ENCODE measurements at regions not wholly inside any gene's neighbourhood (a gene's known extent, or its start where the extent isn't known, plus 50 kb on each side); places are given as distances from the start of the nearest gene placed in this dataset.

DNA sequence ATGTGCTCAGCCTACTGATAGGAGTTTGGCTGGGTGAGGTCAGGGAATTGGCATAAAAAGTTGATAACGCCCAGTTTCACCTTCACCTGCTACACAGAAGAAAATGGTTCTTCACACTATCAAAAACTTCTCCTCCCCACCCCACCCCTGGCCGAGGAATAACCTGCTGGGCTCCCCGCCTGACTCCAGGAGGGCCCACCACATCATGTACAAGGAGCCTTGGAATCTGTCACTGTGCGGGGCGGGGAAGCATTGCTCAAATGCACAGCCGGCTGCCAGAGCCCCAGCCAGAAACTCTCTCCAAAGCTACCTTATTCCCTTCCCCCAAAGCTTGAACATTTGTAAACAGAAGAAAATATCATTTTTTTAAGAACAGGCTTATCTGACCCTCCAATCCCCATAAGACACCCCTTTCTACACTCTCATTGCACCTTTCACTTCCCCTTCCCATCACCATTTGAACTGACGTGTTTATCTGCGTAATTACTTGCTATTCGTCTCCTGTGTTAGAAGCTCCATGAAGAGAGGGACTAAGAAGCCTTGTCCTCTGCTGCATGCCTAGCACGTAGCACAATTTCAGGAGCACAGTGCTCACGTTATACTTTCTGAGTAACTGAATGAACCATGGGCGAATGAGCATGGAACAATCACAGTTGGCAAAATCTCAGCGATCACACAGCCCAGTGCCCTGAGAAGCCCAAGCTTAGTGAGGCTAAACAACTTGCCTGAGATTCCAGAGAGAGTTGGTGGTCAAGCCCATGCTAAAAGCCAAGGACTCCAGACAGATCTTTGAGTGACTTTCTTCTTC, 82.9 kb downstream of the HES1 start:
- DNase-seq = no peak

DNA sequence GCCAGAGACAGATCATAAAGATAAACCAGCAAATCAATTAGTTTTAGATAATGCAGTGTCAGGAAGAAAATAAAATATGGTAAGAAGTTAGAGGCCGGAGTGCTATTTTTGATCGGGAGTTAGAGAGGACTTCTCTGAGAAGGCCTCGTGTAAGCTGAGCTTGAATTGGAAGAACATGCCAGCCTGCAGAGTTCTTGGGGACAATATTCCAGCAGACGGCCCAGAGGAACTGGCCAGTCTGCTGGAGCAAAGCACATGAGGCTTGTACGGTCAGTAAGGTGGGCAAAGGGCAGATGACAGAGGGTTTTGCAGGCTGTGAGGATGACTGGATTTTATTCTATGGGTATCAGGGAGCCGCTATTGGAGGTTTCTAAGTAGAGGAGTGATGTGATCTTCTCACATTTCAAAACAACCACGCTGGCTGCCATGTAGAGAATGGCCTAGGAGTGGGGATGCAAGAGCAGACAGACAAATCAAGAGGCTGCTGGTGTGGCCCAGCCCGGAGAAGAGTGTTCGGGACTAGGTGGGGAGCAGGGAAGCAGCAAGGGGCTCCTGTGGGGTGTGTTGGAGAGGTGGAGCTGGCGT, 84.0 kb downstream of the HES1 start:
- DNase-seq = no peak

DNA sequence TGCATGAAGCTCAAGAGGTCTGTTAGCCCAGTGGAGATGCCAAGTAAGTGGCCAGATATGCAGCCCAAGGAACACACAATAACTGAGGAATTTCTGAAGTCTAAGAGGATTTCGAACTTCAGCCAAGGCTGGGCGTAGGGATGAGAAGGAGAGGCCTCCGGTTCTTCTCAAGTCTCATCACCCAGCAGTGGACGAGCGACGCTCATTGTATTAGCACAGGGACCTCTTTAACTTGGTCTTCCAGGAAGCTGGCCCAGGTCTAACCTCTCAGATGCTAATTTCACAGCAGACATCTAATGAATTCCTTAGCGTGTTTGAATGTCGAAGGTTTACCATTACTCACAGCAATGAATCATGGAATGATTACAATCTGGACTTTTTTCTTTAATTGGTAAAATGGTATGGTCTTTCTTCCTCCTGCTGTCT, 85.0 kb downstream of the HES1 start:
- peak; percentile 63 for DNase-seq

DNA sequence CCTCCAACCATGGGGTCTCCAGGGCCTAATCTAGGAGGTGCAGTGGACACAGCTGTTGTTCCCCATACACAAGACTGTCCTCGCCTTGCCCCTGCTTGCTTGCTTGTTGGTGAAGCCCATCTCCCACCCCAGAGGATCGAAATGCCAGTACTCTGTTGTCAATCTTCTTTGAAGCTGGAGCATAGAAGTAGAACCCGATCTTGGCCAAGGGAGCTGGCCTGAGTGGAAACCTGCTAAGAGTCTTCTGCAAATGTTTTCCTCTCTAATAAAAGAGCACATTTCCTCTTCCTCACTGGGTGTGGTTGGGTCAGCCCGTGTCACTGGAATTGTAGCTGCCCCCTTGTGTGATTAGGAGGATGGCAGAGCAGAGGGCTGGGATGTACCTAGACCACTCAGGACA, 85.4 kb downstream of the HES1 start:
- DNase-seq = no peak

DNA sequence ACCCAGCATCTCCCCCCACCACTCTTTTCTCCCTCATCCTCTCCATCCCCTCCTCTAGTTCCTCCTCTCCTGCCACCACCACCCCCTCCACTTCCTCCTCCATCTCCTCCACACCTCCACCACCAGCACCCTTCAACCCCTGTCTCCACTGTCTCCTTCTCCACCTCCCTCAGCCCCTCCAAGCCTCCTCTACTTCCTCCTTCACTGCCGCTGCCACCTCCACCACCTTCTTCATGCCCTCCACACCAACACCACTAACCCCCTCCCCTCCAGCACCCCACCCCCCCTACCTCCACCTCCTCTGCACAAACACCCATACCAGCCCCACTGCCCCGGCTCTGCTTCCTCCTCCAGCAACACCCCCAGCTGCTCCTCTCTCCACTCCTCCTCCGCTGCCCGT, 88.0 kb downstream of the HES1 start:
- DNase-seq = no peak

DNA sequence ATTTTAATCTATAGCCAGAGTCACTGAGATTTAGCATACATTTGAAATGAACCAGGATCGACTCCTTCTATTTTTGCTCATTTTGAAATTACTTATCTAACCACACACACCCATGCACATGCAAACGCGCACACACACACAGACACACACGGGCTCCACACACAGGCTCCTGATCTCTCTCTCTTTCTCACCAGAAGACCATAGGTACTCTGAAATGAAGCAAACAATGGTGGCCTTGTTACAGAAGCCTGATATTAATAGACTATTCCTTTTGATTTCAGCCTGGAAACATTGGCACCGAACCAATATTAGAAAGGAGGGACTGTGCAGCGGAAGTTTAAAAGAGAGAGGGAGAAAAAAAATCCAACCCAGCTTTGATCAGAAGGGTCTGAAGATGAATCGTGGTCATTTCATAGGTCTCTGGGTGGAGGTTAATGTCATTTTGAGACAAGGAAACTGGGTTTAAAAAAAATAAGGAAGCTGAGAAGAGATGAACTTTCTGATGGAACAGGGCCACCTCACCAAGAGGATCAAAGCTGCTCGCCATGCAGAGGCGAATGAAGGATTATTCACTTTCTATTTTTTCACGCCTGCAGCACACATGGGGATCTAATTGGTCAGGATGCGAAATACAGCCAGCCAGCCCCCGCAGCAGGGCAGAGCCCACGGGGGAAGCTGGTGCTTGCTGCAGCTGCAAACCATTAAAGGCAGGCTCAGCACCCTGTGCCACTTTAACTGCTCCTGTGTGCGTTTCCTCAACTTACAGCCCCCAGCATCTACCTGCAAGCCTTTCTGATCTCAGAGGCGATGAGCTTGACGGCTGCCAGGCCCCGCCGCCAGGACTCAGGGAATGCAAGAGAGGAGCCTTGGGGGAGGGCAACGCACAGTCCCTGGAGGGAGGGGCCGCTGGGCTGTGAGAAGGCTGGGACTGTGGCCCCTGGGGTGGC, 88.8 kb downstream of the HES1 start:
- DNase-seq = no peak

DNA sequence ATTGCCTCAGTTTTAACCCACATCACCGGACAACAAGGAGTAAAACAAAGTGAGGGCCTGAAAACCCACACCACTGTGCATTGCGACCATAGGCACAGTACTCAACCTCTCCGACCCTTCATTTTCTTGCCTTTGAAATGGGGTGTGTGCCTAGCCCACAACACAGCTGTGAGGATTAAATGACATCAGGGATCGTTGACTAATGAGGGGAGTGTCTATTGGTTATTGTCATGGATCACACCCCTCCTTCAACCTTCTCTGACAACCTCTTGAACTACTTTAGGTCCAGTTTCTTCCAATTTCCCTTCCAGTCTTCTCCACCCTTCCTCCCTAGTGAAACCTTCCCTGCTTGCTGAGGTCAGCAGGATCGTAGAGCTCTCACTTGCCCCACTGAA, 89.5 kb downstream of the HES1 start:
- DNase-seq = no peak

DNA sequence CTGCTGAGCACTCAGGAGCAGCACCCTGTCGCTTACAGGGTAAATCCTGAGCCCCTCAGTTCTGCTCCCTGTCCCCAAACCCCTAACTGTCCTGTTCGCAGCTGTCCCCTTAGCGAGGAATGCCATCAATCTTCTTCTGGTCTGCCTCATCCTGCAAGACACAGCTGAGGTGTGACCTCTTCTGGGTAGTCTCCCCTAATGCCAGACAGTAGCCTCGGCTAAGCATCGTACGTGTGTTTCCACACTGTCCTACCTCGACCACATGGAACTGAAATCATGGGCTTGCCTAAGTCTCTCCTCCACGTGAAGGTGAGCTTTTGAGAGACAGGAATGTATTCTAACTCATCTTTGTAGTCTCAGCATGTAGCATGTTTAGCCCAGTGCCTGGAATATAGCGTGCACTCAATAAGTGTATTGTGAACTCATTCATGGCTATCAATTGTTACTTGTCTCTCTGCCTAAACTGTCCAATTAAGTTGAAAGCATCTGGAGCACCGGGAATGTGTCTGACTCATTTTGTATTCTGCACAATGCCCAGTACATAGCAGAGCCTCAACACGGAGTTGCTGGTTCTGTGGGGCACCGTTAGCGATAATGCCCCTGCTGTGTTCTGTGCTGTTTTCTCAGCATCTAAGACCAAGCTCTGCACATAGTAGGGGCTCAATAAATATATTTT, 90.2 kb downstream of the HES1 start:
- peak; percentile 44 for DNase-seq

DNA sequence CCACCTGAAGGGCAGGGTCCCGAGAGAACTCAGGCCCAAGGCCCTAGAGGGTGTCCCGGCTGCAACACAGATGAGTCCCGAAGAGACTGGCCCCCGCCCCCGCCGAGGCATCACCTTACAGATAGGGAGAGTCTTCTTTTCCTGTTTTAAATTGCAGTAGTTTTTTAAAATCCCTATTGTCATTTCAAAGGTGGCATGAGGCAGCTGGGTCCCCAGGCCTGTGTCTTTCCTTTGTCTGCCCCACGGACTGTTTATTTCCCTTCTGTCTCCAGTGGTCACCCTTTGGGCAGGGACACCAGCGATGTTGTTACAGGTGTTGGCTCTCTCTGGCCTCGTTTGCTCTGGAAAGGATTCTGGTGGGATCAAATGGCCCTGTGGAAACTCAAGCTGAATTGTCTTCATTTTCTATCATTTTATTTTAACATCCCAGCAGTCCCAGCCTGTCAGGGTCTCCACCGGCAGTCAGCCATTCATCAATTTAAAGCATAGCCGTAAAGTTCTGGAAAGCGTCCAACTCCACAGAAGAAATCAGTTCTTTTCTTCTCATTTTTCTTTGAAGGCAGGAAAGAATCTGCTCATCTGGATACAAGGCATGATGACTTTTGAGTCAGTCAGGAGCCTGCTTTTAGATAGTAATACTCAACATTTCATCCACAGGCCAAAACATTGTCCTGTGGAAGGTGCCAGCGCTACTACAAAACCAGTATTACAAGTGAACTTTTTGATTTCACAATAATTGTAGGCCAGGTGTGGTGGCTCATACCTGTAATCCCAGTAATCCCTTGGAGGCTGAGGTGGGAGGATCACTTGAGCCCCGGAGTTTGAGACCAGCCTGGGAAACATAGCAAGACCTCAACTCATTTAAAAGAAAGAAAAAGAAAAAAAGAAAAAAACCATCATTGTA, 96.2 kb downstream of the HES1 start:
- DNase-seq = no peak

DNA sequence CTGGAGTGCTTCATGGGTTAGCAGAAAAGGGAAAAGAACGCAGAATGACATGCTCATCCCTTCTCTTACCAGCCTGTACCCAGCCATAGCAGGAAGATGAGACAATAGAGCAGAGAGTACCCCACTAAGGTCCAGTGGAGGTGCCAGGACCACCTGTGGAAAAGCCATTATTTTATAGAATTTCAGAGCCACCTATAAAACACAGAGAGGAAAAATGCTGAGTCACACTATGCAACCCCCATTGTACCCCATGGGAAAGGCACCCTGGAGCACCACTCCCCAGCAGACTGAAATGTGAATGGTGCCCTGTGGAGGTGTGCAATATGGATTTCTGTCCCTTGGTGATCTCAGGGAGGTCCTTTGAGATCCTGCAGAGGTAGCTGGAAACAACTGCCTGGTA, 97.2 kb downstream of the HES1 start:
- no peak for DNase-seq

DNA sequence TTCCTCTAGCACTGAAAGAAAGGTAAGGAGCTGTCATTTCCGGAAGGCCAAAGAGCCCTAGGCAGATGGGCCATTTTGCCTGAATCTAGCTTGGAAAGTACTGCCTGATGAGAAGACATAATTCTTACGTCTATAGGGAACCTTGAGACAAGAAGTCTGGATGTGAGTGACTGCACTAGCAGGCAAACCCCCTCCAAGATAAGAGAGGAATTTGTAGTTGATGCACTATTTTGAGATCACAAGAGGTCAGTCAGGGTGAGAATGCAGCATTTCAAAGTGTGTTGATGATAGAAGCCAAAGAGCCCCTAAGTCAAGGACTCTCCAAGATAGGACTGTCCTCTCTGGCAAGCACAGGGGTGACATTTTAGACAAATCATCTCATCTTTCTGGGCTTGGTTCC, 99.2 kb downstream of the HES1 start:
- DNase-seq = no peak

DNA sequence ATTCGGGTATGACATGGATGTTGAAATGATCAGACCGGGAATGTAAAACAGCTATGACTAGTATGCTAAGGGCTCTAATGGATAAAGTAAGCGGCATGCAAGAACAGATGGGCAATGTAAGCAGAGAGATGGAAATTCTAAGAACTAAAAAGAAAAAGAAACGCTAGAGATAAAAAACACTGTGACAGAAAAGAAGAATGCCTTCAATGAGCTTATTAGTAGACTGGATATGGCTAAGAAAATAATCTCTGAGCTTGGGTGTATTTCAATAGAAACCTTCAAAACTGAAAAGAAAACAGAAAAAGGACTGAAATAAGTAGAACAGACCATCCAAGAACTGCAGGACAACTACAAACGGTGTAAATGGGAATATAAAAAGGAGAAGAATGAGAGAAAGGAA, 101.2 kb downstream of the HES1 start:
- DNase-seq = peak; percentile 35

DNA sequence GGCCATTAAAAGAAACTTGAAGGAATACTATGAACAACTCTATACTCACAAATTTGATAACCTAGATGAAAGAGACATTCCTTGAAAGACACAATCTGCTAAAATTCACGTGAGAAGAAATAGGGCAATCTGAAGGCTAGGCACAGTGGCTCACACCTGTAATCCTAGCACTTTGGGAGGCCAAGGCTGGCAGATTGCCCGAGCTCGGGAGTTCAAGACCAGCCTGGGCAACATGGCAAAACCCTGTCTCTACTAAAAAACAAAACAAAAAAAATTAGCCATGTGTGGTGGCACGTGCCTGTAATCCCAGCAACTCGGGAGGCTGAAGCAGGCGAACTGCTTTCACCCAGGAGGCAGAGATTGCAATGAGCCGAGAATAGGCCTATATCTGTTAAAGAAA, 104.8 kb downstream of the HES1 start:
- DNase-seq = no peak

DNA sequence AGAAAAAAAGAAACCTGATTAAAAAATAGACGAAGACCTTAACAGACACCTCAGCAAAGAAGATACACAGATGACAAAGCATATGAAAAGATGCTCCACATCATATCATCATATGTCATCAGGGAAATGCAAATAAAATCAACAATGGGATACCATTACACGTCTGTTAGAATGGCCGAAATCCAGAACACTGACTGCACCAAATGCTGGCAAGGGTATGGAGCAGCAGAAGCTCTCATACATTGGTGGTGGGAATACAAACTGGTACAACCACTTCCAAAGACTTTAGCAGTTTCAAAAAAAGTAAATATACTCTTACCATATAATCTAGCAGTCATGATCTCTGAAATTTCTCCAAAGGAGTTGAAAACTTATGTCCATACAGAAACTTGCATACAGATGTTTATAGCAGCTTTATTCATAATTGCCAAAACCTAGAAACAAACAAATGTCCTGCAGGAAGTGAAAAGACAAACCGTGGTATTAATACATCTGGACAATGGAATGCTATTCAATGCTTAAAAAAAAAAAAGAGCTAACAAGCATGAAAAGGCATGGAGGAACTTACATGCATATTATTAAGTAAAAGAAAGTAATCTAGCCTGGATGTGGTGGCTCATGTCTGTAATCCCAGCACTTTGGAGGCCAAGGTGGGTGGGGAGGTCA, 107.4 kb downstream of the HES1 start:
- DNase-seq = no peak

DNA sequence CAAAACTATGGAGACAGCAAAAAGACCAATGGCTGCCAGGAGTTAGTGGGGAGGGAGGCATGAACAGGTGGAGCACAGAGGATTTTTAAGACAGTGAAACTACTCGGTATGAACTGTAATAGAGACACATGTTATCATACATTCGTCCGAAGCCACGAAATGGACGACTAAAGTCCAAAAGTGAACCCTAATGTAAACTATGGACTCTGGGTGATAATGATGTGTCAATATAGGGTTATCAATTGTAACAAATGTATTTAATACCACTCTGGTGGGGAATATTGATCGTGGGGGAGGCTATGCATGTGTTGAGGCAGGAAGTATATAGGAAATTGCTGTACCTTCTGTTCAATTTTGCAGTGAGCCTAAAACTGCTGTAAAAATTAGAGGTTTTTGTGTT, 107.0 kb downstream of the CPN2 start:
- no peak for DNase-seq

DNA sequence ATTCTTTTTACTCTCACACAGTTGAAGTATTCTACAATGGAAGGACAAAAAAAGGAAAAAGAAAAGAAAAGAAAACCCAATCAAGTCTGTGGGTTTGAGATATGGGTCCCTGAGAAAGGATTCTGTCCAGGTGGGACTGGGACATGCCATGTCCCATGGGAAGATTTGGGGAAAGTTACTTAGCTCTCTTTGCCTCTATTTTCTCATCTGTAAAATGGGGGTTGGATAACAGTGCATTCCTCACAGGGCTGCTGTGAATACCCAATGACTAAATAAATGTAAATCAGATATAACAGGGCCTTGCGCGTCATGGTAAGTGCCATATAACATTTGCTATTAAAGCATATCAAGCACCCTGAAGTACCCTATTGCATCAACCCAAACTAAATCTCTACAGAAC, 105.7 kb downstream of the CPN2 start:
- DNase-seq = no peak

DNA sequence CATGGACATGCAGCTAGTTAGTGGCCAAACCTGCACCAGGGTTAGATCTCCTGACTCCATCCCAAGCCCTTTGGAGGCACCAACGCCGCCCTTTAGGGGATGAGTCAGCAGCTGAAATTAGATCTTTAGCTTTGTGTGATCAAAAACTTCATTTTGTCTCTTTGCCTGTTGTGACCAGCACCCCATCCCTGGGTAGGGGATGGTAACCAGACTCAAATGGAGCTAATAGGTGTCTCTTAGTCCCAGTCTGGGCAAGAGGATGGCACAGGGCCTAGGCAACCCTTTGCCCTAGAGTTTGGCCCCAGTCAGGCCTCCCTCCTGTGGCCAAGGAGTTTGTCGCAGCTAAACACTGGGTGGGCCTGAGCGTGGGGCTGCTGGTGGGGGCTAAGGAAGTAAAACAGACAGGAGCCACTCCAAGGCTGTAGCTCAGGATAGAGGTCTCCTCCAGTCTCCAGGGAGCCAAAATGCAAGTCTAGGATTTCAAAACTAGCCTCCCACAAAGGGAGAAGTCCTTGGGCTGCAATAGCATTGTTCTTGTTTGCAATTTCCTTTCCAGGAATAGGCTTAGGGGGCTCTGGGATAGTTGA, 105.1 kb downstream of the CPN2 start:
- no peak for DNase-seq

DNA sequence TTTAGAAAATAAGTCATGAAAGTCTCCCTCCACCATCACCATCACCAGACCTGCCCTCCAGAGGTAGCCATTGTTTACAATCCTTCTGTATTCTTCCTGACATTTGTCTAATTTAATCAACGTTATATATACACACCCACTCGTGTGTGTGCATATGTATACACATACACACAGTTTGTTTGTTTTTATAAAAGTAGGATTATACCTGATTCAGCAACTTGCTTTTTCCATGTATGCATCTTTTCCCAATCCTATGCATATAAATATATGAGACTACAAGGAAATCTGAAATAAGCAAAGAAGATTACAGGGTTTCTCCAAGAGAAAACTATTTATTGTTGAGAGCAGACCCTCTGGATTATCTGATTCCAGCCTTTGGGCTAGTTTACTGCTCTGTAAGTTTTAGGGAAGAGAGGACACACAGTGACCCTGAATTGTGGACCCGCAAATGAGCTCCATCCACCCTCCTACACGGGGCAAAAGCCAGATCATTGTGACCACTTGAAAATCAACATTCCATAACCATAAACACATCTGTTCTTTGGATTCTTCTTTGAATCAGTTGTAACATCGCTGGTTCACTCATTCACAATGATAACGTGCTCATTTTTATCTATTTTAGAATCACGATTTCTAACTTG, 104.3 kb downstream of the CPN2 start:
- no peak for DNase-seq

DNA sequence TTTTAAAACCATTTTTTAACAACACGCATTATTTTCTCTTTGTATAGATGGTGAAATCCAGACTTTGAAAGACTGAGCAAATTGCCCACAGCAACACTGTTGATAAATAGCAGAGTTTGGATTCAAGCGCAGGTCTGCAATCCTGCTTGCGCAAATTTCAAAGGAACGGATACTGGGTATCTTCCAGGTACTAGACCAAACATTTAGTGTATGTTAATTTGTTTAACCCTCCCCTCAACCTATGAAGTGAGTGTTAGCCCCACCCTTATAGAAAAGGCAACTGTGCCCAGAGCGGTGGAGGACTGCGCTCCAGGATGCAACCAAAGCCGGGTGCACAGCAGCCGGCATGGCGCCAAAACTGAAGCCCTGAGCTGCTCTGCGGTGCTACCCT, 103.8 kb downstream of the CPN2 start:
- no peak for DNase-seq

Measured in fibroblast of skin of abdomen (primary cell).